ENCODE measurements at regions not wholly inside any gene's neighbourhood (a gene's known extent, or its start where the extent isn't known, plus 50 kb on each side); places are given as distances from the start of the nearest gene placed in this dataset.

- TF ChIP-seq CTCF (IDR thresholded peaks at IDR 0.05) (no peak), POLR2AphosphoS5 (IDR thresholded peaks at IDR 0.05) (no peak), POLR2A (IDR thresholded peaks at IDR 0.05) (no peak)
- intact Hi-C loops (cut with DNase I; ENCODE audit: low total_unique reads): no loop called here
- no peaks in the 10 kb centered on the region for H3K27me3 ChIP-seq
- no peaks in the 10 kb centered on the region for H3K4me1 ChIP-seq
- no peaks in the 10 kb centered on the region for H3K9me3 ChIP-seq
- H3K27ac ChIP-seq: no peak overlapping the region
- no peaks in the 10 kb centered on the region for H3K36me3 ChIP-seq
- no peak for DNase-seq (ENCODE audit: low spot score in 2 of 2)
- no peak overlapping the region for H3K4me3 ChIP-seq
Measured at GRCh38 chr4:38503689-38504395, 160.2 kb upstream of the KLF3 start.

- Histone ChIP-seq H3K27me3 (no peaks in the 10 kb centered on the region), H3K27ac (no peak overlapping the region), H3K4me1 (no peaks in the 10 kb centered on the region), H3K9me3 (no peaks in the 10 kb centered on the region), H3K4me3 (no peak overlapping the region), H3K36me3 (no peaks in the 10 kb centered on the region)
- no peak for DNase-seq (ENCODE audit: low spot score in 2 of 2)
- TF ChIP-seq POLR2A (IDR thresholded peaks at IDR 0.05) (no peak), POLR2AphosphoS5 (IDR thresholded peaks at IDR 0.05) (no peak), CTCF (IDR thresholded peaks at IDR 0.05) (no peak)
- intact Hi-C loops (cut with DNase I; ENCODE audit: low total_unique reads): no loop called here
Measured at GRCh38 chr4:38504396-38504715, 159.6 kb upstream of the KLF3 start.

GRCh38 chr4:38509551-38509950 is 154.4 kb upstream of the KLF3 start:
- no peak for DNase-seq (ENCODE audit: low spot score in 2 of 2)
- TF ChIP-seq CTCF (IDR thresholded peaks at IDR 0.05) (no peak), POLR2AphosphoS5 (IDR thresholded peaks at IDR 0.05) (no peak), POLR2A (IDR thresholded peaks at IDR 0.05) (no peak)
- H3K4me3 ChIP-seq: no peak overlapping the region
- H3K36me3 ChIP-seq: no peaks in the 10 kb centered on the region
- H3K27me3 ChIP-seq: no peaks in the 10 kb centered on the region
- no peak overlapping the region for H3K27ac ChIP-seq
- H3K4me1 ChIP-seq: no peaks in the 10 kb centered on the region
- no peaks in the 10 kb centered on the region for H3K9me3 ChIP-seq
- intact Hi-C loops (cut with DNase I; ENCODE audit: low total_unique reads): no loop called here

GRCh38 chr4:38510201-38510600 is 153.8 kb upstream of the KLF3 start:
- no peaks in the 10 kb centered on the region for H3K36me3 ChIP-seq
- H3K27ac ChIP-seq: no peak overlapping the region
- H3K4me3 ChIP-seq: no peak overlapping the region
- no peaks in the 10 kb centered on the region for H3K9me3 ChIP-seq
- TF ChIP-seq POLR2A (IDR thresholded peaks at IDR 0.05) (no peak), CTCF (IDR thresholded peaks at IDR 0.05) (no peak), POLR2AphosphoS5 (IDR thresholded peaks at IDR 0.05) (no peak)
- no peak for DNase-seq (ENCODE audit: low spot score in 2 of 2)
- H3K27me3 ChIP-seq: no peaks in the 10 kb centered on the region
- intact Hi-C loops (cut with DNase I; ENCODE audit: low total_unique reads): loop anchor here (2.0 kb wide), 1 partner anchor 25 kb away; no protein-coding TSS in a partner anchor
- no peaks in the 10 kb centered on the region for H3K4me1 ChIP-seq

GRCh38 chr4:38511702-38512101 is 152.3 kb upstream of the KLF3 start:
- no peaks in the 10 kb centered on the region for H3K9me3 ChIP-seq
- H3K27ac ChIP-seq: no peak overlapping the region
- intact Hi-C loops (cut with DNase I; ENCODE audit: low total_unique reads): loop anchor here (2.0 kb wide), 1 partner anchor 27 kb away; no protein-coding TSS in a partner anchor
- no peak overlapping the region for H3K4me3 ChIP-seq
- no peaks in the 10 kb centered on the region for H3K27me3 ChIP-seq
- DNase-seq (ENCODE audit: low spot score in 2 of 2): no peak
- no peak for TF ChIP-seq POLR2A (IDR thresholded peaks at IDR 0.05)
- TF ChIP-seq CTCF (IDR thresholded peaks at IDR 0.05): no peak
- TF ChIP-seq POLR2AphosphoS5 (IDR thresholded peaks at IDR 0.05): no peak
- H3K4me1 ChIP-seq: no peaks in the 10 kb centered on the region
- no peaks in the 10 kb centered on the region for H3K36me3 ChIP-seq

All from breast epithelium (tissue), 4 donors.